Suprapubic skin (tissue), 4 donors: ENCODE measurements at regions not wholly inside any gene's neighbourhood (a gene's known extent, or its start where the extent isn't known, plus 50 kb on each side); places are given as distances from the start of the nearest gene placed in this dataset.

Experiments
- DNase-seq, 2 donors: peaks; one replicate each; pipeline ENCODE4 v3.0.0-alpha.2; 2019; ENCODE audit warnings: low spot score in 2 of 2
- H3K27ac ChIP-seq: fragments of 200-600 bp; sonication (generic); one replicate; pipeline ENCODE4 v1.5.1; 2019
- H3K27me3 ChIP-seq: fragments of 200-600 bp; sonication (generic); one replicate; pipeline ENCODE4 v1.5.1; 2019
- H3K36me3 ChIP-seq: fragments of 200-600 bp; sonication (generic); one replicate; pipeline ENCODE4 v1.5.1; 2019
- H3K4me1 ChIP-seq: fragments of 200-600 bp; sonication (generic); one replicate; pipeline ENCODE4 v1.5.1; 2019
- H3K4me3 ChIP-seq: fragments of 200-600 bp; sonication (generic); one replicate; pipeline ENCODE4 v1.5.1; 2019; ENCODE audit warnings: mild to moderate bottlenecking
- H3K9me3 ChIP-seq: fragments of 200-600 bp; sonication (generic); one replicate; pipeline ENCODE4 v1.5.1; 2019
- EP300 ChIP-seq: sonication (generic); formaldehyde crosslinking; IDR thresholded peaks from one replicate; pipeline ENCODE4 v1.6.1; 2017; ENCODE audit warnings: antibody characterized with exemption
- POLR2A ChIP-seq, 2 donors: fragments of 450-650 bp; IDR thresholded peaks; one replicate each; pipeline ENCODE4 v1.6.1; 2017; ENCODE audit warnings: antibody characterized with exemption in 2 of 2, mild to moderate bottlenecking in 2 of 2, moderate library complexity in 2 of 2
- POLR2AphosphoS5 ChIP-seq, 3 donors: sonication (generic); formaldehyde crosslinking; IDR thresholded peaks; one replicate each; pipeline ENCODE4 v1.6.1; 2017; ENCODE audit warnings: antibody characterized with exemption in 3 of 3
- WGBS: methylation state at CpG from one replicate; pipeline ENCODE4 v1.1.5; 2018; 5-methylcytosine and 5-hydroxymethylcytosine counted together
- TF ChIP-seq, protein P1 (sequence below), 2 donors: fragments of 200-600 bp in 1 of 2; fragments of 450-650 bp in 1 of 2; sonication (generic) in 1 of 2; IDR thresholded peaks; one replicate each; pipeline ENCODE4 v1.5.1; 2016 to 2019; ENCODE audit warnings: antibody characterized with exemption in 2 of 2, mild to moderate bottlenecking in 1 of 2, moderate library complexity in 1 of 2

- no peak for DNase-seq
- no peaks in the 10 kb centered on the region for H3K4me1 ChIP-seq
- TF ChIP-seq, protein P1, sequence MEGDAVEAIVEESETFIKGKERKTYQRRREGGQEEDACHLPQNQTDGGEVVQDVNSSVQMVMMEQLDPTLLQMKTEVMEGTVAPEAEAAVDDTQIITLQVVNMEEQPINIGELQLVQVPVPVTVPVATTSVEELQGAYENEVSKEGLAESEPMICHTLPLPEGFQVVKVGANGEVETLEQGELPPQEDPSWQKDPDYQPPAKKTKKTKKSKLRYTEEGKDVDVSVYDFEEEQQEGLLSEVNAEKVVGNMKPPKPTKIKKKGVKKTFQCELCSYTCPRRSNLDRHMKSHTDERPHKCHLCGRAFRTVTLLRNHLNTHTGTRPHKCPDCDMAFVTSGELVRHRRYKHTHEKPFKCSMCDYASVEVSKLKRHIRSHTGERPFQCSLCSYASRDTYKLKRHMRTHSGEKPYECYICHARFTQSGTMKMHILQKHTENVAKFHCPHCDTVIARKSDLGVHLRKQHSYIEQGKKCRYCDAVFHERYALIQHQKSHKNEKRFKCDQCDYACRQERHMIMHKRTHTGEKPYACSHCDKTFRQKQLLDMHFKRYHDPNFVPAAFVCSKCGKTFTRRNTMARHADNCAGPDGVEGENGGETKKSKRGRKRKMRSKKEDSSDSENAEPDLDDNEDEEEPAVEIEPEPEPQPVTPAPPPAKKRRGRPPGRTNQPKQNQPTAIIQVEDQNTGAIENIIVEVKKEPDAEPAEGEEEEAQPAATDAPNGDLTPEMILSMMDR (IDR thresholded peaks at IDR 0.05): no peak
- no peak for TF ChIP-seq POLR2A (IDR thresholded peaks at IDR 0.05)
- TF ChIP-seq POLR2AphosphoS5 (IDR thresholded peaks at IDR 0.05): no peak
- TF ChIP-seq EP300: no peak
- no peaks in the 10 kb centered on the region for H3K9me3 ChIP-seq
- no peaks in the 10 kb centered on the region for H3K27me3 ChIP-seq
- no peak overlapping the region for H3K27ac ChIP-seq
- WGBS: 78% methylated on average over 7 of the region's 7 CpGs
- no peaks in the 10 kb centered on the region for H3K36me3 ChIP-seq
- no peak overlapping the region for H3K4me3 ChIP-seq
Measured at GRCh38 chr6:135651964-135652755, 154.6 kb upstream of the AHI1 start.

DNA sequence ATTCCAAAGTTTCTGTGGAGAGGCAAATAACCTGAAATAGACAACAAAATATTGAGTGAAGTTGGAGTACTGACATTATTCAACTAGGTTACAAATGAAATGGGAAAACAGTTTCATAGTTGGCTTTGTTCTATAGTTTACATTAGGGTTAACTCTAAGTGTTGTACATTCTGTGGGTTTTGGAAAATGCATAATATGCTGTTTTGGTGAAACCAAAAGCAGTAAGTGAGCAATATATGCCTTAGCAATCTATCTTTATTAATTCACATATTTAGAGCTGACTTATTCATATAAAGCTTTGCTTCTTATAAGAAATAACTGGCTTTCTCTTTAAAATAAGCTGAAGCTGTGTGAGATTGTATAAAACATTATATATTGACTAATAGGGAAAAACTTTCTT, 157.5 kb upstream of the AHI1 start:
- Histone ChIP-seq H3K4me1 (no peaks in the 10 kb centered on the region), H3K36me3 (no peaks in the 10 kb centered on the region), H3K4me3 (no peak overlapping the region), H3K9me3 (no peaks in the 10 kb centered on the region), H3K27ac (no peak overlapping the region), H3K27me3 (no peaks in the 10 kb centered on the region)
- DNase-seq: no peak
- no peak for TF ChIP-seq EP300
- no peak for TF ChIP-seq POLR2AphosphoS5 (IDR thresholded peaks at IDR 0.05)
- TF ChIP-seq POLR2A (IDR thresholded peaks at IDR 0.05): no peak
- TF ChIP-seq, protein P1 (IDR thresholded peaks at IDR 0.05): no peak

DNA sequence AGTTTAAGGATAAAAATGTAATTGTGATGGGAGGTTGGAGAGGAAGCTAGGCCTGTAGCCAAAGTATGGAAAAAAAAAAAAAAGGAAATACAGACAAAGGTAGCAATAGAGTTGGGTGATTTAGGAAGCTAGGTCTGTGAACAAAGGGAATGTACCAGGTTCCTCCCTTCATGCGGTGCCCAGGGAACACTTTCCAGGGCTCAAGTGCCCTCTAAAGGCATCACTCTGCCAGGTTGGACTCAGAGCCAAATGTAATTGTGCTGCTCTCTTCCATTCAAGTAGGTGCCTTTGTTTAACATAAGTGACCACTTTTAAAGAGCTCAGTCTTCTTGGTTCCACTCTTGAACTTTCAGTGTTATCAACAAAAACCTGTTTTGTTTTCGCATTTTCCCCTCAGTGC, 159.7 kb upstream of the AHI1 start:
- no peak for DNase-seq
- Histone ChIP-seq H3K27ac (no peak overlapping the region), H3K4me3 (no peak overlapping the region), H3K9me3 (peaks cover 5% of the 10 kb centered on the region), H3K27me3 (no peaks in the 10 kb centered on the region), H3K36me3 (no peaks in the 10 kb centered on the region), H3K4me1 (no peaks in the 10 kb centered on the region)
- 87% methylated on average over 2 of the region's 2 CpGs for WGBS
- TF ChIP-seq EP300 (no peak), POLR2AphosphoS5 (IDR thresholded peaks at IDR 0.05) (no peak), POLR2A (IDR thresholded peaks at IDR 0.05) (no peak)
- TF ChIP-seq, protein P1 (IDR thresholded peaks at IDR 0.05): no peak

- Histone ChIP-seq H3K36me3 (no peaks in the 10 kb centered on the region), H3K27ac (no peak overlapping the region), H3K4me1 (no peaks in the 10 kb centered on the region), H3K4me3 (no peak overlapping the region), H3K9me3 (peaks cover 5% of the 10 kb centered on the region), H3K27me3 (no peaks in the 10 kb centered on the region)
- DNase-seq: no peak
- TF ChIP-seq POLR2AphosphoS5 (IDR thresholded peaks at IDR 0.05): no peak
- TF ChIP-seq, protein P1 (IDR thresholded peaks at IDR 0.05): no peak
- 81% methylated on average over 3 of the region's 3 CpGs for WGBS
Measured at GRCh38 chr6:135658481-135658880, 160.9 kb upstream of the AHI1 start.

- Histone ChIP-seq H3K4me3 (no peak overlapping the region), H3K9me3 (peaks cover 5% of the 10 kb centered on the region), H3K27me3 (no peaks in the 10 kb centered on the region), H3K36me3 (no peaks in the 10 kb centered on the region), H3K27ac (no peak overlapping the region), H3K4me1 (no peaks in the 10 kb centered on the region)
- WGBS: 87% methylated on average over 2 of the region's 2 CpGs
- DNase-seq: no peak
- TF ChIP-seq EP300: no peak
- no peak for TF ChIP-seq POLR2AphosphoS5 (IDR thresholded peaks at IDR 0.05)
- TF ChIP-seq POLR2A (IDR thresholded peaks at IDR 0.05): no peak
- TF ChIP-seq, protein P1 (IDR thresholded peaks at IDR 0.05): no peak
Measured at GRCh38 chr6:135658916-135659315, 161.4 kb upstream of the AHI1 start.
